Keratinocyte (primary cell): ENCODE measurements at regions not wholly inside any gene's neighbourhood (a gene's known extent, or its start where the extent isn't known, plus 50 kb on each side); places are given as distances from the start of the nearest gene placed in this dataset.

Source experiments
- DNase-seq: peaks from one replicate; pipeline ENCODE4 v3.0.0-alpha.2; 2011; ENCODE audit warnings: low read depth, missing footprints, low spot score
- FAIRE-seq: peaks from 2 replicates; lab custom pipeline; 2011; peaks lifted over from hg19 to GRCh38; lab: Jason Lieb, UNC
- H2AFZ ChIP-seq: 2 replicates; pipeline ENCODE4 v1.6.0; 2012; ENCODE audit warnings: low read length, control low read depth, inconsistent platforms; ENCODE audit not compliant: control insufficient read depth
- H3K27ac ChIP-seq: 2 replicates; pipeline ENCODE4 v1.5.1; 2011; ENCODE audit warnings: low read length; ENCODE audit not compliant: control insufficient read depth, insufficient read depth
- H3K27me3 ChIP-seq: 3 replicates; pipeline ENCODE4 v1.6.0; 2011; ENCODE audit warnings: low read length; ENCODE audit not compliant: control insufficient read depth, insufficient read depth; ENCODE audit errors: extremely low read depth
- H3K36me3 ChIP-seq, 2 experiments: 2 replicates in 1 of 2; 3 replicates in 1 of 2; pipeline ENCODE4 v1.5.1; 2011; ENCODE audit warnings: low read length in 2 of 2, mild to moderate bottlenecking in 1 of 2; ENCODE audit not compliant: control insufficient read depth in 2 of 2, insufficient read depth in 2 of 2; ENCODE audit errors: extremely low read depth in 1 of 2
- H3K4me1 ChIP-seq: 3 replicates; pipeline ENCODE4 v1.5.1; 2011; ENCODE audit warnings: low read length; ENCODE audit not compliant: control insufficient read depth, insufficient read depth; ENCODE audit errors: extremely low read depth
- H3K4me2 ChIP-seq: 3 replicates; pipeline ENCODE4 v1.6.0; 2011; ENCODE audit warnings: low read depth, low read length; ENCODE audit not compliant: control insufficient read depth, insufficient read depth; ENCODE audit errors: extremely low read depth
- H3K4me3 ChIP-seq, 3 experiments: fragments of 200-600 bp in 1 of 3; sonication (generic) in 1 of 3; 2 replicates in 2 of 3; 3 replicates in 1 of 3; pipeline ENCODE4 v1.5.1; 2011 to 2016; ENCODE audit warnings: low read length in 3 of 3, mild to moderate bottlenecking in 3 of 3, control low read depth in 2 of 3, inconsistent platforms in 1 of 3, low read depth in 1 of 3, mixed read lengths in 1 of 3, mixed run types in 1 of 3, moderate library complexity in 1 of 3; ENCODE audit not compliant: control insufficient read depth in 2 of 3, insufficient read depth in 2 of 3; ENCODE audit errors: extremely low read depth in 1 of 3
- H3K79me2 ChIP-seq: 2 replicates; pipeline ENCODE4 v1.6.0; 2012; ENCODE audit warnings: low read length; ENCODE audit not compliant: control insufficient read depth, insufficient read depth
- H3K9ac ChIP-seq: 3 replicates; pipeline ENCODE4 v1.6.0; 2011; ENCODE audit warnings: low read length; ENCODE audit not compliant: control insufficient read depth, insufficient read depth; ENCODE audit errors: extremely low read depth
- H3K9me1 ChIP-seq: 3 replicates; pipeline ENCODE4 v1.6.0; 2011; ENCODE audit warnings: low read length; ENCODE audit not compliant: control insufficient read depth, insufficient read depth; ENCODE audit errors: extremely low read depth
- H3K9me3 ChIP-seq: 2 replicates; pipeline ENCODE4 v1.5.1; 2012; ENCODE audit warnings: low read depth, low read length; ENCODE audit not compliant: control insufficient read depth
- H4K20me1 ChIP-seq: 3 replicates; pipeline ENCODE4 v1.6.0; 2011; ENCODE audit warnings: low read length; ENCODE audit not compliant: control insufficient read depth, insufficient read depth; ENCODE audit errors: extremely low read depth
- EZH2 ChIP-seq: IDR thresholded peaks from one replicate; pipeline ENCODE4 v1.6.1; 2012; ENCODE audit warnings: inconsistent platforms, mild to moderate bottlenecking, low read length, moderate library complexity
- dilution Hi-C: fragments of 300-500 bp; cut with MboI; formaldehyde crosslinking; loops from one replicate; pipeline ENCODE4 v1.7.0; 2020; ENCODE audit warnings: low sequenced_read_pairs; ENCODE audit not compliant: extremely low pct_ligation_motif_present
- TF ChIP-seq, protein P1 (sequence below), 3 experiments: IDR thresholded peaks in 1 of 3; conservative IDR thresholded peaks in 1 of 3; optimal IDR thresholded peaks in 1 of 3; 2 replicates in 2 of 3; 3 replicates in 1 of 3; pipeline versions ENCODE3 to v1.5.1; 2011; ENCODE audit warnings: low read length in 3 of 3, mild to moderate bottlenecking in 3 of 3, moderate library complexity in 2 of 3, control low read depth in 1 of 3, inconsistent platforms in 1 of 3; ENCODE audit not compliant: insufficient read depth in 2 of 3; ENCODE audit errors: extremely low read depth in 1 of 3

DNA sequence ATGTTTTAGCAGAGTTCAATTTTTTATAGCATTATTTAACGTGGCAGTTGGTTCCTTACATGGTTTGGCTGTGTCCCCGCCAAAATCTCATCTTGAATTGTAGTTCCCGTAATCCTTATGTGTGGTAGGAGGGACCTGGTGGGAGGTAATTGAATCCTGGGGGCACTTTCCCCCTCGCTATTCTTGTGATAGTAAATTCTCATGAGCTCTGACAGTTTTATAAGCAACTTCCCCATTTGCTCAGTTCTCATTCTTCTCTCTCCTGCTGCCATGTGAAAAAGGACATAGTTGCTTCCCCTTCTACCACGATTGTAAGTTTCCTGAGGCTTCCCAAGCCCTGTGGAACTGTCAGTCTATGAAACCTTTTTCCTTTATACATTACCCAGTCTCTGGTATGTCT lies 329.5 kb downstream of the GRIA2 start:
- DNase-seq (no peak), FAIRE-seq (no peak)
- Histone ChIP-seq H3K27me3 (no peaks in the 10 kb centered on the region), H3K9me1 (no peaks in the 10 kb centered on the region), H3K4me3 (no peak overlapping the region), H3K9me3 (no peaks in the 10 kb centered on the region), H4K20me1 (no peaks in the 10 kb centered on the region), H3K27ac (no peak overlapping the region), H3K4me2 (no peak overlapping the region), H3K79me2 (no peaks in the 10 kb centered on the region), H3K9ac (no peak overlapping the region), H3K4me1 (no peaks in the 10 kb centered on the region), H2AFZ (no peak overlapping the region), H3K36me3 (no peaks in the 10 kb centered on the region)
- dilution Hi-C loops, result no loop called here
- TF ChIP-seq, protein P1, sequence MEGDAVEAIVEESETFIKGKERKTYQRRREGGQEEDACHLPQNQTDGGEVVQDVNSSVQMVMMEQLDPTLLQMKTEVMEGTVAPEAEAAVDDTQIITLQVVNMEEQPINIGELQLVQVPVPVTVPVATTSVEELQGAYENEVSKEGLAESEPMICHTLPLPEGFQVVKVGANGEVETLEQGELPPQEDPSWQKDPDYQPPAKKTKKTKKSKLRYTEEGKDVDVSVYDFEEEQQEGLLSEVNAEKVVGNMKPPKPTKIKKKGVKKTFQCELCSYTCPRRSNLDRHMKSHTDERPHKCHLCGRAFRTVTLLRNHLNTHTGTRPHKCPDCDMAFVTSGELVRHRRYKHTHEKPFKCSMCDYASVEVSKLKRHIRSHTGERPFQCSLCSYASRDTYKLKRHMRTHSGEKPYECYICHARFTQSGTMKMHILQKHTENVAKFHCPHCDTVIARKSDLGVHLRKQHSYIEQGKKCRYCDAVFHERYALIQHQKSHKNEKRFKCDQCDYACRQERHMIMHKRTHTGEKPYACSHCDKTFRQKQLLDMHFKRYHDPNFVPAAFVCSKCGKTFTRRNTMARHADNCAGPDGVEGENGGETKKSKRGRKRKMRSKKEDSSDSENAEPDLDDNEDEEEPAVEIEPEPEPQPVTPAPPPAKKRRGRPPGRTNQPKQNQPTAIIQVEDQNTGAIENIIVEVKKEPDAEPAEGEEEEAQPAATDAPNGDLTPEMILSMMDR (optimal IDR thresholded peaks at IDR 0.05 in 1 of 3, IDR thresholded peaks at IDR 0.05 in 1 of 3, conservative IDR thresholded peaks at IDR 0.05 in 1 of 3; ENCODE audit: extremely low read depth in 1 of 3, insufficient read depth in 2 of 3, low read length in 3 of 3), result no peak
- no peak for TF ChIP-seq EZH2

DNA sequence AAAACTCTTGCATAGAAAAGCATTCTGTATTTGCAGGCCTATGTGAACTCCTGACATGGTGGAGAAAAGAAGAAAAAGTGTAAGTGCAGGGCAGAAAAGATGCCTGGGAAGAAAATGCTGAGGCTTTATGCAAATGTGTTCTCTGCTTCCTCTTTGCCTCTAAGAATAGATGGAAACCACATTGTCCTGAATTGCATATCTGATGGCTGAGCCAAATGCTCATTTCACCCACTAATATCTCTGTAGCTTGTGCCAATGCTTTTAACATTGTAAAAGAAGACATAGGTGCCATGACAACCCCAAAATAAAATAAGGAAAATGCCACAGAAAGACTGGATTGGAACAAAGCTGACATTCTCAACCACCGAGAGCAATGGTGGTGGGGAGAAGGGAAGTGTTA lies 307.4 kb downstream of the GRIA2 start:
- no peaks in the 10 kb centered on the region for H3K9me1 ChIP-seq
- H3K36me3 ChIP-seq, result no peaks in the 10 kb centered on the region
- no peak for DNase-seq
- TF ChIP-seq, protein P1 (optimal IDR thresholded peaks at IDR 0.05 in 1 of 3, IDR thresholded peaks at IDR 0.05 in 1 of 3, conservative IDR thresholded peaks at IDR 0.05 in 1 of 3; ENCODE audit: extremely low read depth in 1 of 3, insufficient read depth in 2 of 3, low read length in 3 of 3), result no peak
- TF ChIP-seq EZH2, result no peak
- H3K9ac ChIP-seq, result no peak overlapping the region
- dilution Hi-C loops, result no loop called here
- H3K4me3 ChIP-seq, result no peak overlapping the region
- no peak for FAIRE-seq
- no peaks in the 10 kb centered on the region for H3K27me3 ChIP-seq
- no peaks in the 10 kb centered on the region for H3K79me2 ChIP-seq
- H3K27ac ChIP-seq, result no peak overlapping the region
- no peak overlapping the region for H3K4me2 ChIP-seq
- H4K20me1 ChIP-seq, result no peaks in the 10 kb centered on the region
- no peaks in the 10 kb centered on the region for H3K9me3 ChIP-seq
- no peaks in the 10 kb centered on the region for H3K4me1 ChIP-seq
- H2AFZ ChIP-seq, result no peak overlapping the region
